ENCODE measurements at regions not wholly inside any gene's neighbourhood (a gene's known extent, or its start where the extent isn't known, plus 50 kb on each side); places are given as distances from the start of the nearest gene placed in this dataset.

DNA sequence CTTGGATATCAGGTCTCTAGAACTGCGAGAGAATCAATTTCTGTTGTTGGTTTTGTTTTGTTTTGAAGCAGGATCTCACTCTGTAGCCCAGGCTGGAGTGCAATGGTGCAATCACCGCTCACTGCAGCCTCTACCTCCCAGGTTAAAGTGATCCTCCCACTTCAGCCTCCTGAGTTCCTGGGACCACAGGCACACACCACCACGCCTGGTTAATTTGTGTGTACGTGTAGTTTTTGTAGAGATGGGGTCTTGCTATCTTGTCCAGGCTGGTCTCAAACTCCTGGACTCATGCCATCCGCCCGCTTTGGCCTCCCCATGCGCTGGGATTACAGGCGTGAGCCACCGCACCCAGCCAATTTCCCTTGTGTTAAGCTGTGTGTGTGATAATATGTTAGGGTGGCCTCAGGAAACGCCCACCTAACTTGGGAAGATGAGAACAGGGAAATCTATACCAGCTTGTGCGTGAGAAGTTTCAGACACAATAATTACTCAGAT is 109.6 kb downstream of the SIK1 start:
- TF ChIP-seq GATA2 (IDR thresholded peaks at IDR 0.05; ENCODE audit: low read depth, low read length) (no peak), GATA3 (IDR thresholded peaks at IDR 0.05; ENCODE audit: low read depth, low read length) (no peak)
